HG03378 (cell line): ENCODE measurements at regions not wholly inside any gene's neighbourhood (a gene's known extent, or its start where the extent isn't known, plus 50 kb on each side); places are given as distances from the start of the nearest gene placed in this dataset.
"Not testable (repeated sequence)": the region's sequence is repeated elsewhere in the genome, so short reads cannot be mapped to it uniquely, and the experiment has no call there.

Experiments used
- ATAC-seq: cut with Tn5 transposase; IDR thresholded peaks from one replicate; pipeline ENCODE4 v1.9.1; 2021; ENCODE audit warnings: mild to moderate bottlenecking, moderate library complexity; ENCODE audit not compliant: unreplicated experiment

GRCh38 chr1:96469726-96470125, 251.9 kb upstream of the PTBP2 start:
- ATAC-seq: not testable (repeated sequence)

GRCh38 chr1:96472471-96472870, 249.1 kb upstream of the PTBP2 start:
- no peak for ATAC-seq

GRCh38 chr1:96473791-96474434, 247.7 kb upstream of the PTBP2 start:
- no peak for ATAC-seq

- ATAC-seq: no peak
Measured at GRCh38 chr1:96474985-96475743, 246.4 kb upstream of the PTBP2 start.

- no peak for ATAC-seq
Measured at GRCh38 chr1:96475903-96476302, 245.7 kb upstream of the PTBP2 start.

GRCh38 chr1:96478228-96478627, 243.4 kb upstream of the PTBP2 start:
- no peak for ATAC-seq

GRCh38 chr1:96481409-96481808, 240.2 kb upstream of the PTBP2 start:
- ATAC-seq: no peak

- ATAC-seq: no peak
Measured at GRCh38 chr1:96482616-96483015, 239.0 kb upstream of the PTBP2 start.

- no peak for ATAC-seq
Measured at GRCh38 chr1:96487394-96487793, 234.2 kb upstream of the PTBP2 start.

- no peak for ATAC-seq
Measured at GRCh38 chr1:96487971-96488370, 233.6 kb upstream of the PTBP2 start.

GRCh38 chr1:96488777-96489176, 232.8 kb upstream of the PTBP2 start:
- ATAC-seq: no peak

- no peak for ATAC-seq
Measured at GRCh38 chr1:96492236-96492635, 229.3 kb upstream of the PTBP2 start.

- no peak for ATAC-seq
Measured at GRCh38 chr1:96498744-96499340, 222.7 kb upstream of the PTBP2 start.

GRCh38 chr1:96508233-96508632, 213.4 kb upstream of the PTBP2 start:
- ATAC-seq: no peak

- no peak for ATAC-seq
Measured at GRCh38 chr1:96509339-96509738, 212.2 kb upstream of the PTBP2 start.

- no peak for ATAC-seq
Measured at GRCh38 chr1:96509951-96510350, 211.6 kb upstream of the PTBP2 start.

- ATAC-seq: no peak
Measured at GRCh38 chr1:96510391-96510790, 211.2 kb upstream of the PTBP2 start.

GRCh38 chr1:96510911-96511310, 210.7 kb upstream of the PTBP2 start:
- ATAC-seq: no peak

- no peak for ATAC-seq
Measured at GRCh38 chr1:96513136-96513535, 208.4 kb upstream of the PTBP2 start.

GRCh38 chr1:96515430-96515829, 206.2 kb upstream of the PTBP2 start:
- peak; percentile 90 for ATAC-seq

GRCh38 chr1:96515925-96516324, 205.7 kb upstream of the PTBP2 start:
- no peak for ATAC-seq
